B cell (primary cell): ENCODE measurements at regions not wholly inside any gene's neighbourhood (a gene's known extent, or its start where the extent isn't known, plus 50 kb on each side); places are given as distances from the start of the nearest gene placed in this dataset.

Experiments used
- CTCF ChIP-seq: fragments of 200-600 bp; IDR thresholded peaks from one replicate; pipeline ENCODE4 v1.8.0; 2022; ENCODE audit warnings: antibody characterized with exemption, mild to moderate bottlenecking
- EZH2 ChIP-seq: IDR thresholded peaks from 2 replicates; pipeline ENCODE4 v1.6.1; 2012; ENCODE audit warnings: borderline replicate concordance, low read depth, mild to moderate bottlenecking, moderate library complexity, low read length; ENCODE audit not compliant: insufficient read depth, poor library complexity, severe bottlenecking

GRCh38 chr5:143649937-143650621, 161.9 kb upstream of the HMHB1 start:
- TF ChIP-seq CTCF (no peak), EZH2 (no peak)
